CD14-positive monocyte (primary cell): ENCODE measurements at regions not wholly inside any gene's neighbourhood (a gene's known extent, or its start where the extent isn't known, plus 50 kb on each side); places are given as distances from the start of the nearest gene placed in this dataset.

Experiments used
- DNase-seq, 3 donors: peaks; one replicate each; pipeline ENCODE4 v3.0.0-alpha.2; 2011 to 2022
- H2AFZ ChIP-seq: 2 replicates; pipeline ENCODE4 v1.6.0; 2012; ENCODE audit warnings: mild to moderate bottlenecking, low read depth, low read length, inconsistent platforms; ENCODE audit not compliant: insufficient read depth, poor library complexity, severe bottlenecking
- H3K27ac ChIP-seq, 2 donors: 1 replicate in 1 of 2; 2 replicates in 1 of 2; pipeline ENCODE4 v1.5.1; 2012 to 2013; ENCODE audit warnings: low read length in 2 of 2, control low read depth in 1 of 2, inconsistent platforms in 1 of 2, low read depth in 1 of 2, mild to moderate bottlenecking in 1 of 2
- H3K27me3 ChIP-seq, 2 donors: one replicate each; pipeline versions ENCODE4 v1.6.0 to v1.6.1; 2011 to 2013; ENCODE audit warnings: low read length in 2 of 2; ENCODE audit not compliant: control insufficient read depth in 2 of 2, insufficient read depth in 2 of 2
- H3K36me3 ChIP-seq, 2 donors: replicated peaks in 1 of 2; 1 replicate in 1 of 2; 2 replicates in 1 of 2; pipeline versions ENCODE4 v1.5.1 to v1.6.1; 2012 to 2013; ENCODE audit warnings: low read length in 2 of 2, control low read depth in 1 of 2, inconsistent platforms in 1 of 2, mild to moderate bottlenecking in 1 of 2; ENCODE audit not compliant: insufficient read depth in 2 of 2, control insufficient read depth in 1 of 2
- H3K4me1 ChIP-seq, 2 donors: 1 replicate in 1 of 2; 2 replicates in 1 of 2; pipeline versions ENCODE4 v1.5.1 to v1.6.1; 2012 to 2013; ENCODE audit warnings: low read length in 2 of 2, control low read depth in 1 of 2, inconsistent platforms in 1 of 2, mild to moderate bottlenecking in 1 of 2, moderate library complexity in 1 of 2; ENCODE audit not compliant: insufficient read depth in 2 of 2, control insufficient read depth in 1 of 2
- H3K4me2 ChIP-seq: replicated peaks from 2 replicates; pipeline ENCODE3; 2012; ENCODE audit warnings: low read length, moderate library complexity, mild to moderate bottlenecking; ENCODE audit not compliant: poor library complexity, severe bottlenecking; ENCODE audit errors: extremely low read depth
- H3K4me3 ChIP-seq, 3 experiments: fragments of 200-600 bp in 1 of 3; sonication (generic) in 1 of 3; replicated peaks in 1 of 3; 1 replicate in 2 of 3; 2 replicates in 1 of 3; pipeline ENCODE4 v1.5.1; 2011 to 2013; ENCODE audit warnings: low read length in 3 of 3, mild to moderate bottlenecking in 3 of 3, control low read depth in 2 of 3, low read depth in 2 of 3, inconsistent platforms in 1 of 3, moderate library complexity in 1 of 3
- H3K79me2 ChIP-seq: 2 replicates; pipeline ENCODE4 v1.6.0; 2012; ENCODE audit warnings: mild to moderate bottlenecking, control low read depth, inconsistent platforms, low read length, moderate library complexity; ENCODE audit not compliant: insufficient read depth
- H3K9ac ChIP-seq: 2 replicates; pipeline ENCODE4 v1.6.0; 2017; ENCODE audit warnings: low read length, mild to moderate bottlenecking; ENCODE audit not compliant: insufficient read depth, poor library complexity, severe bottlenecking
- H3K9me3 ChIP-seq, 2 donors: replicated peaks in 1 of 2; 1 replicate in 1 of 2; 2 replicates in 1 of 2; pipeline versions ENCODE4 v1.5.1 to v1.6.1; 2012 to 2013; ENCODE audit warnings: low read length in 2 of 2, control low read depth in 1 of 2; ENCODE audit not compliant: control insufficient read depth in 1 of 2, insufficient read depth in 1 of 2
- H4K20me1 ChIP-seq: 2 replicates; pipeline ENCODE4 v1.6.0; 2012; ENCODE audit warnings: mild to moderate bottlenecking, low read length, control low read depth, moderate library complexity; ENCODE audit not compliant: insufficient read depth
- H3K27ac Mint-ChIP-seq, 7 donors: one replicate each; pipeline ENCODE4 v1.8.0; 2020; ENCODE audit warnings: mild to moderate bottlenecking in 7 of 7, mixed read lengths in 7 of 7, moderate library complexity in 6 of 7, inconsistent platforms in 2 of 7
- H3K27me3 Mint-ChIP-seq, 3 donors: one replicate each; pipeline ENCODE4 v1.8.0; 2021 to 2022; ENCODE audit warnings: low read depth in 3 of 3, mild to moderate bottlenecking in 3 of 3, mixed read lengths in 3 of 3, moderate library complexity in 3 of 3, inconsistent platforms in 1 of 3
- H3K36me3 Mint-ChIP-seq, 2 donors: one replicate each; pipeline ENCODE4 v1.8.0; 2020; ENCODE audit warnings: mixed read lengths in 2 of 2, inconsistent platforms in 1 of 2, mild to moderate bottlenecking in 1 of 2
- H3K4me1 Mint-ChIP-seq: one replicate; pipeline ENCODE4 v1.8.0; 2020; ENCODE audit warnings: mild to moderate bottlenecking, mixed read lengths
- H3K4me3 Mint-ChIP-seq, 2 donors: one replicate each; pipeline ENCODE4 v1.8.0; 2020; ENCODE audit warnings: mild to moderate bottlenecking in 2 of 2, mixed read lengths in 2 of 2, moderate library complexity in 1 of 2
- H3K9me3 Mint-ChIP-seq, 7 donors: one replicate each; pipeline ENCODE4 v1.8.0; 2020 to 2022; ENCODE audit warnings: mixed read lengths in 7 of 7, mild to moderate bottlenecking in 6 of 7, moderate library complexity in 6 of 7, inconsistent platforms in 2 of 7
- WGBS: methylation state at CpG from one replicate; pipeline ENCODE4 v1.1.5; 2013; ENCODE audit warnings: missing lambda C conversion rate; ENCODE audit not compliant: insufficient coverage; 5-methylcytosine and 5-hydroxymethylcytosine counted together
- intact Hi-C, 2 donors: fragments of 100-400 bp; cut with micrococcal nuclease; formaldehyde crosslinking; loops; one replicate each; pipeline versions ENCODE4 v1.15.0 to v1.15.1; 2023
- TF ChIP-seq, protein P1 (sequence below): fragments of 200-600 bp; IDR thresholded peaks from one replicate; pipeline ENCODE4 v1.8.0; 2022; ENCODE audit warnings: antibody characterized with exemption, mild to moderate bottlenecking

DNA sequence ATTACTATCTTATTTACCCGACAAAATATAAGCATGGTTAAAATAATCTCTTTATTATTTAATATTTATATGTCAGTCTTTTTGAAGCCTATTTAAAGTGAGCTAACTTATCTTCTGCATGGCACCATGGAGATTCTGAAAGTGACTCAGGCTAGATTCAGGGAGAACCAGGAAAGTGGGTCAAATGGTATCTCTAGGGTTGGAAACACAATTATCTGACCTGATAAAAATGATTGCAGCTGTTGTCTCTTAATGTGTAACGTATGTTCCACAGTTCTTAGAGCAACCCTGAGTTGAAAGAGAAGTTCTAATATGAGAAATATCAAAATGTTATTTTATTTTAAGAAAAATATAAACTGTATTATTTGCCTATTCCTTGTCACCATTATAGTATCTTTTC, 143.1 kb upstream of the CARD18 start:
- H3K27ac Mint-ChIP-seq = no peak overlapping the region
- Histone ChIP-seq H4K20me1 (no peaks in the 10 kb centered on the region), H3K4me3 (no peak overlapping the region), H3K9ac (no peak overlapping the region), H3K27me3 (no peaks in the 10 kb centered on the region), H3K36me3 (no peaks in the 10 kb centered on the region), H3K27ac (no peak overlapping the region), H3K4me2 (no peak overlapping the region), H2AFZ (no peak overlapping the region), H3K9me3 (no peaks in the 10 kb centered on the region), H3K4me1 (no peaks in the 10 kb centered on the region), H3K79me2 (no peaks in the 10 kb centered on the region)
- no peak overlapping the region for H3K4me3 Mint-ChIP-seq
- no peaks in the 10 kb centered on the region for H3K4me1 Mint-ChIP-seq
- H3K36me3 Mint-ChIP-seq = no peaks in the 10 kb centered on the region
- intact Hi-C loops = no loop called here
- peaks cover 0 to 11% (median 1%) of the 10 kb centered on the region in 7 donors for H3K9me3 Mint-ChIP-seq
- no CpG with 5 or more reads among the region's 2 CpGs for WGBS
- TF ChIP-seq, protein P1, sequence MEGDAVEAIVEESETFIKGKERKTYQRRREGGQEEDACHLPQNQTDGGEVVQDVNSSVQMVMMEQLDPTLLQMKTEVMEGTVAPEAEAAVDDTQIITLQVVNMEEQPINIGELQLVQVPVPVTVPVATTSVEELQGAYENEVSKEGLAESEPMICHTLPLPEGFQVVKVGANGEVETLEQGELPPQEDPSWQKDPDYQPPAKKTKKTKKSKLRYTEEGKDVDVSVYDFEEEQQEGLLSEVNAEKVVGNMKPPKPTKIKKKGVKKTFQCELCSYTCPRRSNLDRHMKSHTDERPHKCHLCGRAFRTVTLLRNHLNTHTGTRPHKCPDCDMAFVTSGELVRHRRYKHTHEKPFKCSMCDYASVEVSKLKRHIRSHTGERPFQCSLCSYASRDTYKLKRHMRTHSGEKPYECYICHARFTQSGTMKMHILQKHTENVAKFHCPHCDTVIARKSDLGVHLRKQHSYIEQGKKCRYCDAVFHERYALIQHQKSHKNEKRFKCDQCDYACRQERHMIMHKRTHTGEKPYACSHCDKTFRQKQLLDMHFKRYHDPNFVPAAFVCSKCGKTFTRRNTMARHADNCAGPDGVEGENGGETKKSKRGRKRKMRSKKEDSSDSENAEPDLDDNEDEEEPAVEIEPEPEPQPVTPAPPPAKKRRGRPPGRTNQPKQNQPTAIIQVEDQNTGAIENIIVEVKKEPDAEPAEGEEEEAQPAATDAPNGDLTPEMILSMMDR = no peak
- DNase-seq = no peak
- peaks cover 0 to 2% (median 0%) of the 10 kb centered on the region in 3 donors for H3K27me3 Mint-ChIP-seq

DNA sequence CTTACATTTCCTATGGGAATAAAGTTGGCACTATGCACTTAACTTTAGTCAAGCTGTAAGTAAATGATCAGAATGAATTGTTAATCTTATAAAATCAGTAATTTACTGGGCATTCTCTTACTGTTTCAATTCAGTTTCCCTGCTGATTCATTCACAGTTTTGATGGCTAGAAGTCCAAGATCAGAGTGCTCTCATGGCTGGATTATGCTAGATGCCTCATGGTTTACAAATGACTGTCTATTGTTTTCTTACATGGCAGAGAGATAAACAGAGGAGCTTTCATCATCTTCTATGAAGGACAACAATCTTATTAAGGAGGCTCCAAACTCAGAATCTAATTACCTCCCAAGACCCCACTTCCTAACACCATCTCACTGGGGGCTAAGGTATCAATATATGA, 135.1 kb upstream of the CARD18 start:
- no peaks in the 10 kb centered on the region for H3K79me2 ChIP-seq
- Mint-ChIP-seq H3K4me3 (no peak overlapping the region), H3K4me1 (no peaks in the 10 kb centered on the region), H3K27me3 (peaks cover 0 to 3% (median 1%) of the 10 kb centered on the region in 3 donors), H3K36me3 (no peaks in the 10 kb centered on the region), H3K27ac (no peak overlapping the region), H3K9me3 (peaks cover 0 to 5% (median 3%) of the 10 kb centered on the region in 7 donors)
- no peaks in the 10 kb centered on the region for H4K20me1 ChIP-seq
- TF ChIP-seq, protein P1 = no peak
- H3K9me3 ChIP-seq = no peaks in the 10 kb centered on the region
- H3K27ac ChIP-seq = no peak overlapping the region
- no peaks in the 10 kb centered on the region for H3K27me3 ChIP-seq
- no peak overlapping the region for H3K9ac ChIP-seq
- no peak overlapping the region for H3K4me3 ChIP-seq
- no peak overlapping the region for H3K4me2 ChIP-seq
- intact Hi-C loops = no loop called here
- no peak overlapping the region for H2AFZ ChIP-seq
- H3K4me1 ChIP-seq = no peaks in the 10 kb centered on the region
- no peaks in the 10 kb centered on the region for H3K36me3 ChIP-seq
- DNase-seq = no peak
